Motor neuron (in vitro differentiated cells): ENCODE measurements at regions not wholly inside any gene's neighbourhood (a gene's known extent, or its start where the extent isn't known, plus 50 kb on each side); places are given as distances from the start of the nearest gene placed in this dataset.
A peak's percentile ranks its signal among the peaks of the same experiment; 100 is the strongest.

ENCODE experiments used
- ATAC-seq, 8 experiments: fragments of 200-7000 bp; cut with Tn5 transposase; replicated peaks in 6 of 8; 2 replicates each; pipeline ENCODE4 v1.8.0; 2021; ENCODE audit warnings: mild to moderate bottlenecking in 8 of 8, moderate library complexity in 8 of 8
- H3K27ac ChIP-seq, 2 donors: fragments of 250-450 bp; sonication (Bioruptor Pico); 2 replicates each; pipeline ENCODE4 v1.9.0; 2021; ENCODE audit warnings: antibody characterized with exemption in 2 of 2, mild to moderate bottlenecking in 2 of 2, moderate library complexity in 1 of 2
- H3K4me1 ChIP-seq, 2 donors: fragments of 250-450 bp; sonication (Bioruptor Pico); replicated peaks in 1 of 2; 2 replicates each; pipeline ENCODE4 v1.6.1; 2021; ENCODE audit warnings: antibody characterized with exemption in 2 of 2, mild to moderate bottlenecking in 2 of 2, moderate library complexity in 1 of 2
- H3K4me3 ChIP-seq, 5 donors: fragments of 250-450 bp; sonication (Bioruptor Pico); 2 replicates each; pipeline ENCODE4 v1.9.0; 2021; ENCODE audit warnings: antibody characterized with exemption in 5 of 5, mild to moderate bottlenecking in 5 of 5, moderate library complexity in 4 of 5
- WGBS, 10 experiments: fragments of 450-650 bp; shearing (Covaris generic); methylation state at CpG; one replicate each; pipeline ENCODE4 v1.0.0; 2022; 5-methylcytosine and 5-hydroxymethylcytosine counted together
- in situ Hi-C, 9 experiments: fragments of 400-800 bp; cut with MboI; loops; one replicate each; pipeline ENCODE4 v1.15.0; 2021; ENCODE audit warnings: low sequenced_read_pairs in 9 of 9, low pct_unique_long_range_greater_than_20kb in 2 of 9; ENCODE audit not compliant: unreplicated experiment in 9 of 9

DNA sequence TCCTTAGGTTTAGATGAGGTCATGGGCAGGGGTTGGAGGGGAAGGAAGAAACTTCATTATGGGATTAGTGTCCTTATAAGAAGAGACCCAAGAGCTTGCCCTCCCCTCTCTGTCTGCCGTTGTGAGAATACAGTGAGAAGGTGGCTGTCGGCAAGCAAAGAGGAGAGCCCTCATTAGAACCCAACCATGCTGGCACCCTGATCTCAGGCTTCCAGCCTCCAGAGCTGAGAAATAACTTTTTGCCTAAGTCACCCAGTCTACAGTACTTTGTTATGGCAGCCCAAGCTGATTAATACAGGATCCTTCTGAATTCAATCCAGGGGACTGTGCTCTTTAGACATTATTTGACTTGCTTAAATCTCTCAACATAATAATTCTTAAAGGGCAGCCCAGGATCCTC is 209.0 kb downstream of the RNF152 start:
- H3K4me1 ChIP-seq, result no peaks in the 10 kb centered on the region
- 58 to 94% (median 88%) methylated on average over 2 of the region's 2 CpGs; no CpG with 5 or more reads in 5 of the 10 experiments for WGBS, 10 experiments
- in situ Hi-C loops, result no loop called here
- no peak overlapping the region for H3K27ac ChIP-seq
- H3K4me3 ChIP-seq, result no peak overlapping the region
- no peak for ATAC-seq

DNA sequence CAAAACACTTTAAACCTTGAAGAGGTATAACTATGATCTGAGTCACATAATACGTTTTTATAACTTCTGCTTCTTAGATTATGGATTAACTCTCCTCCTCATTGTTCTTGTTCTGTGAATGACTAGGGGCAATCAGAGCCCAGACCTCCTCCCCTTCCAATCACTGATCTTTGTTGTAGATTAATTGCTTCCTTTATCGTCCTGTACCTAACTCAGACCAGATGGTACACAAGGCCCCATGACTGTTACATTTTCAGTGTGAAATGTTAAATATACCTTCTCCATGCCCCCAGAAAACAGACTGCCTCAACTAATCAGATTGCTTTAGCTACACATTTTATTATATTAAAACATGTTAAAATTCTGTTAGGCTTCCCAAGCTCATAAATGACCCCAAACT is 211.7 kb downstream of the RNF152 start:
- Histone ChIP-seq H3K4me1 (no peaks in the 10 kb centered on the region), H3K4me3 (no peak overlapping the region), H3K27ac (no peak overlapping the region)
- in situ Hi-C loops, result no loop called here
- no peak for ATAC-seq
- WGBS, 10 experiments, result 0 to 90% (median 55%) methylated on average over 1 to 2 of the region's 2 CpGs

DNA sequence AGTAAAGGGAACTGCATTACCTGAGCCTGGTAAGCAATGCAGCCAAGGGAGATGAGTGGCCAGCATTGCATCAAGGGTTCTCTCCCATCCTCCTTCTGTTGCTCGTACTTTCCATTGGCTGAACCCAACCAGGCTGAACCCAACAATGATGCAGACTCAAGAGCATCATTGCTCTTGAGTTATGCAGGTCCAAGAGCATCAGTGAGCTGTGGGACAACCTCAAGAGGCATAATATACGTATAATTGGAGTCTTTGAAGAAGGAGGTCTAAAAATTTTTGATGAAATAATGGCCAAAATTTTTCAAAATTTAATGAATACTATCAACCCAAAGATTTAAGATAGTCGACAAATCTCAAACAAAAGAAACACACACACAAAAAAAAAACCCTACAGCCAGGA is 213.0 kb downstream of the RNF152 start:
- H3K4me1 ChIP-seq, result no peaks in the 10 kb centered on the region
- H3K4me3 ChIP-seq, result no peak overlapping the region
- H3K27ac ChIP-seq, result no peak overlapping the region
- 0 to 100% (median 48%) methylated on average over 1 to 3 of the region's 3 CpGs; no CpG with 5 or more reads in 1 of the 10 experiments for WGBS, 10 experiments
- no peak for ATAC-seq
- in situ Hi-C loops, result no loop called here

DNA sequence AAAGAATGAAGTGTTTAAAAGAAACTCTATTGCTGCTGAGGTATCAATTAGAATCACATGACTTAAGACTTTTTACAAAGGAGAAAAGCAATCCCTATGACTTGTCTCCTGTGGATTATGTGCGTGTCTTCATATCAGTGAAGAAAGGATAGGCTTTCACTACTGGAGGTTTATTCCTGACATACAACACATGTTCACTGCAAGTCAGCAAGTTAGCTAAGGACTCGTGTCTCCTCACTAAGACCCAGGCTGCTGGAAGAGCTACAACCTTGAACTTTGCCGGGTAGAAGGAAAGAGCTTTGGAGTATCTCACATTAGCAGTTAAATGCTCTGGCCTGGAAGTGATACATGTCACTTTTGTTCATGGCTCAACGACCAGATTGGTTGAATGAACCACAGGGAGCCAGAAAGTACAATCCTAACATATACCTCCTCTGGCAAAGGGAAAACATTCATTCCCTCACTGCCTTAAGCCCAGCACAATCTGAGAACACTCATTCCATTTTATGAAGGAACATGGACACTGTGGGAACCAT is 215.3 kb downstream of the RNF152 start:
- Histone ChIP-seq H3K4me3 (no peak overlapping the region), H3K27ac (no peak overlapping the region), H3K4me1 (no peaks in the 10 kb centered on the region)
- ATAC-seq, result no peak
- in situ Hi-C loops, result no loop called here
- 41 to 100% (median 67%) methylated on average over 2 to 4 of the region's 4 CpGs; no CpG with 5 or more reads in 2 of the 10 experiments for WGBS, 10 experiments

DNA sequence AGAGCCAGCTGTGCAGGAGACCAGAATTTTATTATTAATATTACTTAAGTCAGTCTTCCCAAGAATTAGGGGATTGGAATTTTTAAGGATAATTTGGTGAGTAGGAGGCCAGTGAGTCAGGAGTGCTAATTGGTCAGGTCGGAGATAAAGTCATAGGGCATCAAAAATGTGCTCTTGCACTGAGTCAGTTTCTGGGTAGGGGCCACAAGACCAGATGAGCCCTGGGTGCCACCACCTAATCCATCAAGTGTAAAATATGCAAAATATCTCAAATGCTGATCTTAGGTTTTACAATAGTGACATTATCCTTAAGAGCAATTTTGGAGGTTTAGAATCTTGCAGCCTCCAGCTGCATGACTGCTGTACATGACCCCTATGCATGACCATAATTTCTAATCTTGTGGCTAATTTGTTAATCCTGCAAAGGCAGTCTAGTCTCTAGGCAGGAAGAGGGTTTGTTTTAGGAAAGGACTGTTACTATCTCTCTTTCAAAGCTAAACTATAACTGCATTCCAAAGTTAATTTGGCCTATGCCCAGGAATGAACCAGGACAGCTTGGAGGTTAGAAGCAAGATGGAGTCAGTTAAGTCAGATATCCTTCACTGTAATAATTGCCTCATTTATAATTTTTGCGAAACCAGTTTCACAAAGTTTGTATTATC is 215.9 kb downstream of the RNF152 start:
- Histone ChIP-seq H3K4me1 (no peaks in the 10 kb centered on the region), H3K27ac (no peak overlapping the region), H3K4me3 (no peak overlapping the region)
- WGBS, 10 experiments, result 25 to 100% (median 69%) methylated on average over 1 to 2 of the region's 2 CpGs; no CpG with 5 or more reads in 2 of the 10 experiments
- in situ Hi-C loops, result no loop called here
- ATAC-seq, result no peak

DNA sequence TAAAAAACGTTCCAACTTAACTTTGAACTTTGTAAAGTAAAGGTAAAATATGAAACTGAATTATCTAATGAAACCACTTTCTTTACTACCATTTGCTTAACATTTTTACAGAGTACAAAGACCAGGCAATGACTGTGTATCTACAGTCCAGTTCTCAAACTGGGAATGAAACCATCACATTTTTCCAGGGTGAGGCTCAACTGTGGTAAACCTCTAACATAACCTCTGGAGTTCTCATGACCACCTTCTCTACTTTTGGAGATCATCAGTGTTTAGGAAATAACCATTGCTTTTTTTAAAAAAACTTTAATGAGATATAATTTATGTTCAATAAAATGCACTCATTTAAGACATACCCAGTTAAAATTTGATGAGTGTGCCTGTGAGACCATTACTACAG is 223.5 kb downstream of the RNF152 start:
- in situ Hi-C loops, result no loop called here
- H3K27ac ChIP-seq, result no peak overlapping the region
- H3K4me1 ChIP-seq, result no peaks in the 10 kb centered on the region
- H3K4me3 ChIP-seq, result no peak overlapping the region
- 0 to 71% (median 17%) methylated on average over 1 of the region's 1 CpG; no CpG with 5 or more reads in 3 of the 10 experiments for WGBS, 10 experiments
- no peak for ATAC-seq

DNA sequence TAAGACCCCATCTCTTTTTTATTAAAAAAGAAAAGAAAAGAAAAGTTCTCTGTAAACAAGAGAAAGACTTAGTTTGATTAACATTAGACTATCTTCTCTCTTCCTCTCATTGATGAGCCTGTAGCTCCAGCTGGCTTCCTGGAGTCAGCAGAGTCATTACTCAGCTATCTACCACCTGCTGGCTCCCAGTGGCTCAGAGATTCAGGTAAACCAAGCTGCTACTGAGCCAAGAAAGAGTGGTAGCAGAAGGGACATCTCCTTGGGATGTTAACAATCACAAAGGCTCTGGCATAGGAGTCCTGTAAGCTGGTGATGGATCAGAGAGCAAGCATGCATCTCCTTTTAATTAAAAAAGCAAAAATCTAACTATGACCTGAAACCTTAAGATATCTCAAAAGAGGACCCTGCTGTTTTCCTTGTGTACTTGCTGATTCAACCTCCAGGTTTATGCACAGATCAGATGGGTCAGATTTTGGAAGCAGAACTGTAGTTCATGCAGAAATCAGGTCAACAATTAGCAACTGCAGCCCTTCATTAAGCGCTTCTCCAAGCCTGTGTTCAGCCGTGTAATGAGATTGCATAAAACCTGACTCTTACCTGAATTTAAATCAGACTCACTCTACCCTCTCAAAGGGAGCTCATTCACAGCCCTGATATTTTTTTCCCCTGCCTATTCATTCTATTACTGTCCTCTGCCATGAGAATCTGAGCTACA is 225.8 kb downstream of the RNF152 start:
- no peak for ATAC-seq

DNA sequence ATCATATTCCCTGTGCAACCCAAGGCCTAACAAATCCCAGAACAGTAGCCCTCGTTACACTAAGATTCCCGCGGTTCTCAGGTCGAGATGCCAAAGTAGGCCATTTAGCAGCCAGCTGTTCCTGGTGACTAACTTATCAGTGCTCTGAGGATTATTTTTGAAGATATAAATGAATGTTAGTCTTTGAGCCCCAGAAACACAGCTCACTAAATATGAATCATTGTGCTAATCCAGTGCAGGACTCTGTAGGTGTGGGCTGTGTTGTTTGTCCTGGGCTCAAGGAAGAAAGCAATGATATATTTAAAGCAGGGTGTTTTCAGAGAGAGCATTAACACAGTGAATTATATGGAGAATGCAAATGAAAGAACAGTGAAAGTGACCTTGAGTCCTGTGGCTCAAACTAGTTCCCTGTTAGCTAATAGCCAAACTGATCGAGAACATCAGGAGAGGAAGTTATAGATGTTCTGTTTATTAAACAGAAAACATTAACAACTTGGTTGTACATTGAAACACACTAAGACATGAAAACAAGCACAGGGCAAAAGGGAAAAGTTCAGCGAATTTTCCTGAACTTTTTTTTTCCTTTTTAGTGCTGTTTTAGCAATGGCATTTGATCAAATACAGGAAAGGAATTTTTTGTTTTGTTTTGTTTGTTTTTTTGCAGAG is 228.3 kb downstream of the RNF152 start:
- H3K4me3 ChIP-seq, result no peak overlapping the region
- H3K4me1 ChIP-seq, result no peaks in the 10 kb centered on the region
- in situ Hi-C loops, result no loop called here
- no peak overlapping the region for H3K27ac ChIP-seq
- 41 to 92% (median 78%) methylated on average over 1 to 6 of the region's 6 CpGs; no CpG with 5 or more reads in 1 of the 10 experiments for WGBS, 10 experiments
- ATAC-seq, result peak in 2 of 8 experiments; percentile 46 to 81

More for the DNA sequence above, 225.8 kb downstream of the RNF152 start:
- 58 to 100% (median 87%) methylated on average over 1 to 2 of the region's 2 CpGs; no CpG with 5 or more reads in 4 of the 10 experiments for WGBS, 10 experiments
- no peaks in the 10 kb centered on the region for H3K4me1 ChIP-seq
- no peak overlapping the region for H3K27ac ChIP-seq
- in situ Hi-C loops, result no loop called here
- no peak overlapping the region for H3K4me3 ChIP-seq

DNA sequence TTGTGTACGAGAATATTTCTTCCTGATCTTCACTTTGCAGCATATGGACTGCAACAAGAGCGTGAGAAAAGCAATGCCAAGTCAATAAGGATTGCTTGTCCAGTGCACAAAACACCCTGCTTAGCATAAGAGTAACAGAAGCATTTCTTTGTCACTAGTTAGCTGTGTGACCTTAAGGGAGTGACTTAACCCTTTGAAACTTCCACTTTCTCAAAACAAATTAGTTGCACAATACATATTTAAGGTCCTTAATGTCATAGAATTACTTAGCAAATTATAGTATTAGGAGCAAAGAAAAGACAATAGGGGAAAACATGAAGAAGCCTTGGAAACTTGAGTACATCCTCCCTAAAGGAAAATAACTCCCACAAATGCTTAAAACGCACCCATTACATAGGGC is 230.1 kb downstream of the RNF152 start:
- Histone ChIP-seq H3K4me3 (no peak overlapping the region), H3K27ac (no peak overlapping the region), H3K4me1 (no peaks in the 10 kb centered on the region)
- in situ Hi-C loops, result no loop called here
- 35 to 100% (median 48%) methylated on average over 1 to 3 of the region's 3 CpGs; no CpG with 5 or more reads in 2 of the 10 experiments for WGBS, 10 experiments
- ATAC-seq, result no peak

DNA sequence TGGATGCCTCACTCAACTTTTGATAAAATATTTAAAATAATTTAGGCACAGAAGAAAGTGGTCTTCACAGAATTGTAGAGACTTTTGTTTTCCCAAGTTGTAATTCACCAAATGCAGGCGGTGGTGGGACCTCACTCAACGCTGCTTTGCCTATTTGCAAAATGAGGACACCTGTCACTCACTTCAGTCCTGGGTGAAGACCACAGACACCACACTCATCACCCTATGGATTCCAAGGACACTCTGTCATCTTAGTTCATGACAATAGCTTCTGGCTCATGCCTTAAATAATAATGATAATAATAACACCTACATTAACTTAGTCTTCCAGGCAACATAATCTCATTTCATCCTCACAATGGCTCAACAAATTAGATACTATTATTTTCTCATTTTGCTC is 234.4 kb downstream of the RNF152 start:
- H3K4me1 ChIP-seq, result no peaks in the 10 kb centered on the region
- no peak overlapping the region for H3K4me3 ChIP-seq
- no peak for ATAC-seq
- in situ Hi-C loops, result no loop called here
- WGBS, 10 experiments, result 0 to 100% (median 71%) methylated on average over 1 to 2 of the region's 2 CpGs; no CpG with 5 or more reads in 5 of the 10 experiments
- no peak overlapping the region for H3K27ac ChIP-seq

DNA sequence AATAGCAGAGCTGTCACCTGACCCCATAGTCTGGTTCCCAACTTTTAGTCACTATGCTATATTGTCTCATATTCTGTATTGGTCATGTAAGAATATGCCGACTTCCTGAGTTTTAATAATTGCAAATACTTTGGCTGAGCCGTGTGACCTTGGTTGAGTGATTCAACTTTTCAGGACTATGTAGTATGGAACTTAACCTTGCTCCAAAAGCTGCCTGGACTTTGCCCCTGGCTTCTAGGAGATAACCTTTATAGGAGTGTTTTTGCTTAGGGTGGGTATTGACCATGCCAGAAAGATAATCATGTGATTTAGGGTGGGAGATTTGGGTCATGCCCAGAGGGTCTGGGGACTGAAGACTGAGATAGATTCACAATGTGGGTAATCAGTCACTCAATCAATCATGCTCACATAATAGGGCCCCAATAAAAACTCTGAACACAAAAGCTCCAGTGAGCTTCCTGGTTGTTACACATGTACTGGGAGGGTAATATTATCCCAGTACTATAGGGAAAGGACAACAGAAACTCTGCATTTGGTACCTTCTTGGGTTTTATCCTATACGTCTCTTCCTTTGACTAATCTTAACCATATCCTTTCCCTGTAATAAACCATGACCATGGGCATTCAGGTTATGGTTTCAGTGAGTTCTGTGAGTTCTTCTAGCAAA is 235.6 kb downstream of the RNF152 start:
- in situ Hi-C loops, result no loop called here
- H3K27ac ChIP-seq, result no peak overlapping the region
- H3K4me1 ChIP-seq, result no peaks in the 10 kb centered on the region
- no peak overlapping the region for H3K4me3 ChIP-seq
- no peak for ATAC-seq
- 43 to 100% (median 87%) methylated on average over 1 to 3 of the region's 3 CpGs for WGBS, 10 experiments

DNA sequence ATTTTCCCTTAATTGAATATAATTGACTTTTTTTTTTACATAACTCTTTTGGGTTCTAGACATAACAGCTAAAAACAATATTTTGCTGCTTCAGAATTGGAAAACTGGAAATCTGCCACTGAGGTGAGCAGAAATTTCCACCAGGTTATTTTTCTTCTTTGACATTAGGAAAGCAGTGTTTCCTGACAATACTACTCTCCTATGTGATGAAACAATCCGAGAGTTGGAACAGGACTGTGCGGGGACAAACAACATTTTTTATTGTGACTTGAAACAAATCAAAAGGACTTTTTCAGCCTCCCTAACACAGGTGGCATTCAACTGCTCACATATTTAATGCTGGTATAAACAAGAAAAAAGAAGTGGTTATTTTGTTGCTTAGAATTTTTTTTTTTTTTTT is 237.2 kb downstream of the RNF152 start:
- in situ Hi-C loops, result no loop called here
- Histone ChIP-seq H3K4me1 (no peaks in the 10 kb centered on the region), H3K4me3 (no peak overlapping the region), H3K27ac (no peak overlapping the region)
- ATAC-seq, result no peak
- WGBS, 10 experiments, result 64 to 100% (median 93%) methylated on average over 2 of the region's 2 CpGs; no CpG with 5 or more reads in 3 of the 10 experiments
